Endothelial cell of umbilical vein (primary cell): ENCODE measurements at regions not wholly inside any gene's neighbourhood (a gene's known extent, or its start where the extent isn't known, plus 50 kb on each side); places are given as distances from the start of the nearest gene placed in this dataset.

Source experiments
- BruUV-seq: library from RNA; stranded (reverse); fragments of 400-500 nt; replicated peaks from 2 replicates; lab custom pipeline; 2021; lab: Mats Ljungman, UMichigan
- CTCF ChIA-PET: fragments of 300-600, 350-600 bp; sonication (Branson Sonifier 250); formaldehyde crosslinking; loops from one replicate; lab custom pipeline; 2021; ENCODE audit warnings: antibody characterized with exemption, inconsistent platforms; lab: Charles Lee
- POLR2A ChIA-PET: fragments of 300-600, 350-600 bp; sonication (Branson Sonifier 250); formaldehyde crosslinking; loops from one replicate; lab custom pipeline; 2021; ENCODE audit warnings: antibody characterized with exemption, inconsistent platforms; lab: Charles Lee
- DNase-seq: peaks from one replicate; pipeline ENCODE4 v3.0.0-alpha.2; 2011; ENCODE audit warnings: low read depth, low spot score
- FAIRE-seq: peaks from 2 replicates; lab custom pipeline; 2011; peaks lifted over from hg19 to GRCh38; lab: Jason Lieb, UNC
- H2AFZ ChIP-seq: 2 replicates; pipeline ENCODE4 v1.6.0; 2012; ENCODE audit warnings: low read depth, low read length, control low read depth, inconsistent platforms
- H3K27ac ChIP-seq: 2 replicates; pipeline ENCODE4 v1.5.1; 2011; ENCODE audit warnings: low read depth, mild to moderate bottlenecking, control low read depth, low read length, moderate library complexity; ENCODE audit not compliant: insufficient read depth
- H3K27me3 ChIP-seq, 2 experiments: 2 replicates each; pipeline versions ENCODE4 v1.6.0 to v1.6.1; 2011; ENCODE audit warnings: low read length in 2 of 2, mixed read lengths in 1 of 2; ENCODE audit not compliant: control insufficient read depth in 2 of 2, insufficient read depth in 2 of 2
- H3K36me3 ChIP-seq, 2 experiments: 2 replicates in 1 of 2; 3 replicates in 1 of 2; pipeline ENCODE4 v1.5.1; 2011; ENCODE audit warnings: low read length in 2 of 2, mild to moderate bottlenecking in 1 of 2, moderate library complexity in 1 of 2; ENCODE audit not compliant: control insufficient read depth in 2 of 2, insufficient read depth in 2 of 2; ENCODE audit errors: extremely low read depth in 1 of 2
- H3K4me1 ChIP-seq: 3 replicates; pipeline ENCODE4 v1.5.1; 2011; ENCODE audit warnings: mild to moderate bottlenecking, low read length; ENCODE audit not compliant: control insufficient read depth, insufficient read depth; ENCODE audit errors: extremely low read depth
- H3K4me2 ChIP-seq: 2 replicates; pipeline ENCODE4 v1.6.1; 2011; ENCODE audit warnings: low read length, control low read depth, mixed read lengths; ENCODE audit not compliant: insufficient read depth
- H3K4me3 ChIP-seq, 3 experiments: fragments of 200-600 bp in 1 of 3; sonication (generic), shearing (Covaris generic) in 1 of 3; replicated peaks in 1 of 3; 2 replicates each; pipeline ENCODE4 v1.5.1; 2011 to 2016; ENCODE audit warnings: control low read depth in 3 of 3, low read length in 3 of 3, mild to moderate bottlenecking in 2 of 3, inconsistent platforms in 1 of 3, low read depth in 1 of 3, moderate library complexity in 1 of 3; ENCODE audit not compliant: insufficient read depth in 1 of 3
- H3K79me2 ChIP-seq: 2 replicates; pipeline ENCODE4 v1.6.0; 2012; ENCODE audit warnings: low read length, inconsistent platforms; ENCODE audit not compliant: control insufficient read depth, insufficient read depth
- H3K9ac ChIP-seq: replicated peaks from 2 replicates; pipeline ENCODE3; 2011; ENCODE audit warnings: low read length, control low read depth; ENCODE audit not compliant: insufficient read depth; ENCODE audit errors: extremely low read depth
- H3K9me1 ChIP-seq: replicated peaks from 3 replicates; pipeline ENCODE4 v1.6.0; 2011; ENCODE audit warnings: mild to moderate bottlenecking, low read length; ENCODE audit not compliant: control insufficient read depth, insufficient read depth; ENCODE audit errors: extremely low read depth
- H3K9me3 ChIP-seq: replicated peaks from 2 replicates; pipeline ENCODE4 v1.5.1; 2012; ENCODE audit warnings: low read length, inconsistent platforms; ENCODE audit not compliant: control insufficient read depth, insufficient read depth
- H4K20me1 ChIP-seq: replicated peaks from 2 replicates; pipeline ENCODE3; 2011; ENCODE audit warnings: mild to moderate bottlenecking, low read length; ENCODE audit not compliant: control insufficient read depth, insufficient read depth; ENCODE audit errors: extremely low read depth
- CTCF ChIP-seq, 2 donors: IDR thresholded peaks; 1 replicate in 1 of 2; 2 replicates in 1 of 2; pipeline ENCODE4 v1.5.1; 2011; ENCODE audit warnings: low read length in 2 of 2, mild to moderate bottlenecking in 2 of 2, moderate library complexity in 2 of 2, control low read depth in 1 of 2, inconsistent platforms in 1 of 2, low read depth in 1 of 2; ENCODE audit not compliant: insufficient read depth in 1 of 2; ENCODE audit errors: extremely low read depth in 1 of 2
- EZH2 ChIP-seq: IDR thresholded peaks from 2 replicates; pipeline ENCODE4 v1.6.1; 2012; ENCODE audit warnings: borderline replicate concordance, low read depth, mild to moderate bottlenecking, moderate library complexity, low read length, inconsistent platforms; ENCODE audit not compliant: severe bottlenecking
- FOS ChIP-seq: IDR thresholded peaks from 2 replicates; pipeline ENCODE4 v1.6.1; 2011; ENCODE audit warnings: mild to moderate bottlenecking, low read length, moderate library complexity, borderline replicate concordance; ENCODE audit not compliant: insufficient read depth
- GATA2 ChIP-seq: IDR thresholded peaks from 2 replicates; pipeline ENCODE4 v1.7.0; 2011; ENCODE audit warnings: low read depth, mild to moderate bottlenecking, moderate library complexity, mixed read lengths, low read length; ENCODE audit not compliant: insufficient read length, insufficient read depth
- JUN ChIP-seq: IDR thresholded peaks from 2 replicates; pipeline ENCODE4 v1.6.1; 2011; ENCODE audit warnings: borderline replicate concordance, low read depth; ENCODE audit not compliant: insufficient read length, insufficient read depth
- MAX ChIP-seq: IDR thresholded peaks from 2 replicates; pipeline ENCODE4 v1.6.1; 2011; ENCODE audit not compliant: insufficient read depth, insufficient read length
- MYC ChIP-seq: IDR thresholded peaks from one replicate; pipeline ENCODE4 v1.6.1; 2011; ENCODE audit warnings: mild to moderate bottlenecking, low read depth, low read length
- POLR2A ChIP-seq: IDR thresholded peaks from 2 replicates; pipeline ENCODE4 v1.6.1; 2012; ENCODE audit warnings: low read depth, mild to moderate bottlenecking, control low read depth, low read length
- POLR2AphosphoS5 ChIP-seq: IDR thresholded peaks from 2 replicates; pipeline ENCODE4 v1.6.1; 2012; ENCODE audit warnings: low read depth, mild to moderate bottlenecking, control low read depth, low read length, moderate library complexity; ENCODE audit not compliant: insufficient read depth
- dilution Hi-C: fragments of 300-500 bp; cut with MboI; formaldehyde crosslinking; loops from one replicate; pipeline ENCODE4 v1.15.0; 2019; ENCODE audit warnings: low sequenced_read_pairs; ENCODE audit not compliant: extremely low pct_ligation_motif_present
- intact Hi-C: fragments of 100-400 bp; cut with micrococcal nuclease; formaldehyde crosslinking; loops from one replicate; pipeline ENCODE4 v1.10.0; 2022

DNA sequence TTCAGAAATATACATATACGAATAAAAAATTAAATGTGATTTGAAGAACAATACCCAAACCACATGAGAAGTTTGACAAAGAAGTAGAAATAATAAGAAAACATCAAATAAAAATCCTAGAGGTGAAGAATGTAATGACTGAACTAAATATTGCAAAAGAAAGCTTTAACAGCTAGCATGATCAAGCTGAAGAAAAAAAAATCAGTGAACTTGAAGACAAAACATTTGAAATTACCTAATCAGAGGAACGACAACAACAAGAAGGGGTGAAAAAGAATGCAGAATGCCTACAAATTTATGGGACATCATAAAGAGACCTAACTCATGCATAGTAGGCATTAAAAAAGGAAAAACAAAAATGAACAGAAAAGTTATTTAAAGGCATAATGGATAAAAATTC, 60.5 kb upstream of the SPEF2 start:
- Histone ChIP-seq H3K36me3 (no peaks in the 10 kb centered on the region), H3K9me3 (no peaks in the 10 kb centered on the region), H3K4me1 (no peaks in the 10 kb centered on the region), H3K79me2 (no peaks in the 10 kb centered on the region), H3K9me1 (no peaks in the 10 kb centered on the region), H4K20me1 (no peaks in the 10 kb centered on the region), H3K4me2 (no peak overlapping the region), H3K9ac (no peak overlapping the region), H3K4me3 (no peak overlapping the region), H2AFZ (no peak overlapping the region), H3K27me3 (no peaks in the 10 kb centered on the region), H3K27ac (no peak overlapping the region)
- no peak for DNase-seq
- TF ChIP-seq FOS (no peak), EZH2 (no peak), MYC (no peak), MAX (no peak), POLR2AphosphoS5 (no peak), POLR2A (no peak), JUN (no peak), GATA2 (no peak), CTCF (IDR thresholded peaks at IDR 0.05; ENCODE audit: extremely low read depth in 1 of 2, insufficient read depth in 1 of 2, low read depth in 1 of 2, low read length in 2 of 2) (no peak)
- dilution Hi-C loops (no loop called here), intact Hi-C loops (no loop called here)
- no peak for FAIRE-seq
- no TSS peak for BruUV-seq
- ChIA-PET POLR2A (no interaction called here), CTCF (no interaction called here)
